Fibroblast of villous mesenchyme (primary cell): ENCODE measurements at regions not wholly inside any gene's neighbourhood (a gene's known extent, or its start where the extent isn't known, plus 50 kb on each side); places are given as distances from the start of the nearest gene placed in this dataset.
A peak's percentile ranks its signal among the peaks of the same experiment; 100 is the strongest.

Experiments used
- DNase-seq: peaks from one replicate; pipeline ENCODE4 v3.0.0-alpha.2; 2010; ENCODE audit warnings: low read depth
- H3K4me3 ChIP-seq: 2 replicates; pipeline ENCODE4 v1.5.1; 2011; ENCODE audit warnings: low read depth, mild to moderate bottlenecking, low read length
- CTCF ChIP-seq: IDR thresholded peaks from 2 replicates; pipeline ENCODE4 v1.5.1; 2012; ENCODE audit warnings: low read depth, mild to moderate bottlenecking, low read length; ENCODE audit not compliant: insufficient read depth

DNA sequence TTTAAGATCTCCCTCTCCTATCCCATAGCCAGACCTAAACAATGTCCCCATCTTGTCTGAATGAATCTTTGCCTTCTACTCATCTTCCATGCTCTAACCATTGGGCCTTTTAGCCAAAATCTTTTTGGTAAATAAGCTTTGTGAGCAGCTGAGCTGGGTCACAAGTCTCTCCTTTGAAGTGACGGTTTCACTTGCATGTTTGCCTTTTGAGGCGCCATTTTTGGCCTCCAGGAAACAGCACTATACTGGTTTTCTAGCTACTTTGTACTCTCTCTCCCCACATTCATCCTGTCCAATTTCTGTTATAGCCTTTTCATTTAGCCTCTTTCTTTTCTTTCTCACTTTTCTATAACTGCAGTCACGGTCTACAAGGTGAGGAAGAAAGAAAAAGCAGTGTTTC lies 195.5 kb upstream of the C9orf72 start:
- no peak overlapping the region for H3K4me3 ChIP-seq
- no peak for TF ChIP-seq CTCF
- DNase-seq, result no peak

DNA sequence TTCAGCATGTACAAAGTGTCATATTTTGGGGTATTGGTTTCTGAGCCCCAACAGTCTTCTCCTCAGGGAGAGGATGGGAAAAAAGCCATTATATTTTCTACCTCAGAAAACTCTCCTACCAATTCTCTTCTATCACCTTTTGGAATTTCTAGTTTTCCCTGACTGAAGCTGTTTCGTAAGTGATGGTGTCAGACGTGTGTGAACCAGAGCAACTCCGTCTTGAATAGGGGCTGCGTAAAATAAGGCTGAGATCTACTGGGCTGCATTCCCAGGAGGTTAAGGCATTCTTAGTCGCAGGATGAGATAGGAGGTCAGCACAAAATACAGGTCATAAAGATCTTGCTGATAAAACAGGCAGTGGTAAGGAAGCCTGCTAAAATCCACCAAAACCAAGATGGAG lies 197.3 kb upstream of the C9orf72 start:
- TF ChIP-seq CTCF, result no peak
- no peak overlapping the region for H3K4me3 ChIP-seq
- no peak for DNase-seq

- H3K4me3 ChIP-seq, result no peak overlapping the region
- no peak for TF ChIP-seq CTCF
- DNase-seq, result peak; percentile 44
Observed at GRCh38 chr9:27771803-27772545, 198.7 kb upstream of the C9orf72 start.

GRCh38 chr9:27784847-27785713 lies 211.8 kb upstream of the C9orf72 start:
- no peak for TF ChIP-seq CTCF
- H3K4me3 ChIP-seq, result no peak overlapping the region
- no peak for DNase-seq

DNA sequence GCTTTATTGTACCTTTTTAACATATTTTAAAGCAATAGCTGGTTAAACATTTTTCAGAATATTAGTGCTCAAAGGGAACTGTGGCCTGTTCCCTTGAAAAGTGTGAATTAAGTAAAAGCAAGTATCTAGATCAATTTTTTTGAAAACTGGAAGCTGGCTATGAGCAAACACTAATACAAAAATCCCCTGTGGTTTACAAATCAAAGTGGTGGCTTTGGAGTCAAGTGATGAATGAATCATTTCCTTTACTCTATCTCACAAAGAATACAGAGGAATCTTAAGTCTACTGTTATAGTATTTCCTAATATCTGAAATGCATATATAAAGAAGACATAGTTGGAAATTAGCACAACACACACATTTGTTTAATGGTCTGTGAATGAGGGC lies 212.4 kb upstream of the C9orf72 start:
- H3K4me3 ChIP-seq, result no peak overlapping the region
- TF ChIP-seq CTCF, result no peak
- peak; percentile 4 for DNase-seq

DNA sequence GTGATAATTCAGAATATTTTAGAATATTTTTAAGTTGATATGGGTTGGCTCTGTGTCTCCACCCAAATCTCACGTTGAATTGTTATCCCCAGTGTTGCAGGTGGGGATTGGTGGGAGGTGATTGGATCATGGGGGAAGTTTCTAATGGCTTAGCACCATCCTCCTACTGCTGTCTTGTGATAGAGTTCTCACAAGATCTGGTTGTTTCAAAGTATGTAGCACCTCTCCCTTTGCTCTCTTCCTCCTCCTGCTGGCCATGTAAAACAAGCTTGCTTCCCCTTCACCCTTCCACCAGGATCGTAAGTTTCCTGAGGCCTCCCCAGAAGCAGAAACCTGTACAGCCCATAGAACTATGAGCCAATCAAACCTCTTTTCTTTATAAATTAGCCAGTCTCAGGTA lies 214.6 kb upstream of the C9orf72 start:
- peak; percentile 24 for TF ChIP-seq CTCF
- no peak overlapping the region for H3K4me3 ChIP-seq
- DNase-seq, result peak; percentile 6
